ENCODE measurements at regions not wholly inside any gene's neighbourhood (a gene's known extent, or its start where the extent isn't known, plus 50 kb on each side); places are given as distances from the start of the nearest gene placed in this dataset.

- Histone ChIP-seq H3K27me3 (no peaks in the 10 kb centered on the region), H3K4me3 (no peak overlapping the region), H3K27ac (no peak overlapping the region), H3K4me1 (no peaks in the 10 kb centered on the region), H3K36me3 (no peaks in the 10 kb centered on the region), H3K9me3 (no peaks in the 10 kb centered on the region)
- intact Hi-C loops (cut with DNase I; ENCODE audit: low total_unique reads), result no loop called here
- DNase-seq, result no peak
- no peak for TF ChIP-seq CTCF (IDR thresholded peaks at IDR 0.05)
- TF ChIP-seq POLR2A (IDR thresholded peaks at IDR 0.05), result no peak
These were observed 198.2 kb upstream of the TMC3 start for GRCh38 chr15:81572190-81572589.

- no peak for DNase-seq
- Histone ChIP-seq H3K27me3 (no peaks in the 10 kb centered on the region), H3K4me1 (no peaks in the 10 kb centered on the region), H3K4me3 (no peak overlapping the region), H3K9me3 (no peaks in the 10 kb centered on the region), H3K36me3 (no peaks in the 10 kb centered on the region), H3K27ac (no peak overlapping the region)
- TF ChIP-seq POLR2A (IDR thresholded peaks at IDR 0.05), result no peak
- TF ChIP-seq CTCF (IDR thresholded peaks at IDR 0.05), result no peak
- intact Hi-C loops (cut with DNase I; ENCODE audit: low total_unique reads), result no loop called here
These were observed 195.5 kb upstream of the TMC3 start for GRCh38 chr15:81569286-81570080.

GRCh38 chr15:81567924-81568323, 193.9 kb upstream of the TMC3 start:
- Histone ChIP-seq H3K9me3 (no peaks in the 10 kb centered on the region), H3K27ac (no peak overlapping the region), H3K27me3 (no peaks in the 10 kb centered on the region), H3K4me3 (no peak overlapping the region), H3K4me1 (no peaks in the 10 kb centered on the region), H3K36me3 (no peaks in the 10 kb centered on the region)
- no peak for DNase-seq
- TF ChIP-seq CTCF (IDR thresholded peaks at IDR 0.05), result no peak
- TF ChIP-seq POLR2A (IDR thresholded peaks at IDR 0.05), result no peak
- intact Hi-C loops (cut with DNase I; ENCODE audit: low total_unique reads), result no loop called here

GRCh38 chr15:81562986-81563385, 189.0 kb upstream of the TMC3 start:
- Histone ChIP-seq H3K36me3 (no peaks in the 10 kb centered on the region), H3K27ac (no peak overlapping the region), H3K27me3 (no peaks in the 10 kb centered on the region), H3K9me3 (no peaks in the 10 kb centered on the region), H3K4me3 (no peak overlapping the region), H3K4me1 (no peaks in the 10 kb centered on the region)
- intact Hi-C loops (cut with DNase I; ENCODE audit: low total_unique reads), result no loop called here
- DNase-seq, result no peak
- TF ChIP-seq CTCF (IDR thresholded peaks at IDR 0.05) (no peak), POLR2A (IDR thresholded peaks at IDR 0.05) (no peak)

GRCh38 chr15:81560405-81560804, 186.4 kb upstream of the TMC3 start:
- Histone ChIP-seq H3K27ac (no peak overlapping the region), H3K4me3 (no peak overlapping the region), H3K27me3 (no peaks in the 10 kb centered on the region), H3K4me1 (no peaks in the 10 kb centered on the region), H3K36me3 (no peaks in the 10 kb centered on the region), H3K9me3 (no peaks in the 10 kb centered on the region)
- no peak for DNase-seq
- TF ChIP-seq CTCF (IDR thresholded peaks at IDR 0.05), result no peak
- TF ChIP-seq POLR2A (IDR thresholded peaks at IDR 0.05), result no peak
- intact Hi-C loops (cut with DNase I; ENCODE audit: low total_unique reads), result no loop called here
